A673 (cell line): ENCODE measurements at regions not wholly inside any gene's neighbourhood (a gene's known extent, or its start where the extent isn't known, plus 50 kb on each side); places are given as distances from the start of the nearest gene placed in this dataset.

Experiments used
- CTCF ChIP-seq: fragments of 300-800, 200-600 bp; sonication (generic); conservative IDR thresholded peaks from 2 replicates; pipeline ENCODE4 v1.5.1; 2017; ENCODE audit warnings: low read depth, mild to moderate bottlenecking, antibody characterized with exemption, low read length, moderate library complexity, mixed read lengths
- EZH2 ChIP-seq: fragments of 200-600 bp; sonication (generic); IDR thresholded peaks from 2 replicates; pipeline ENCODE4 v1.6.1; 2017; ENCODE audit warnings: borderline replicate concordance, low read depth, mild to moderate bottlenecking, mixed read lengths, antibody characterized with exemption, low read length; ENCODE audit not compliant: poor library complexity, severe bottlenecking

DNA sequence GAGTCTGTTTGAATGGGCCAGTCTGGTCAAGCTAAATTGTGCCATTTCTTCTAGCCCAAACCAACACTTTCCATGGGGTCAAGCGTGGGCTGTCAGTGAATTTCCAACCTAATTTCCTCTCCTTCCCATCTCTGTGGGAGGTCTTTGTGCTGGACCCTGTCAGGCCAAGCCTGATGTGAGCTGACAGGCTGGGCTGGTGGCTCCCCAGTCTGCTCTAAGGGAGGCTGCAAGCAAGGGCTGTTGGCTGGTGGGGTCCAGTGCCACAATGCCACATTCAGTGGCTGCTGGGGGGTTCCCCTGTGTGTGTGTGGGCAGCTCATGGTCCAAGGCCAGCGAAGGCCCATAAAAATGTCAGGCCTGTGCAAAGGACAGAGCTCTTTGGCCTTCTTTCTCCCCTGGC is 216.1 kb downstream of the OPA1 start:
- no peak for TF ChIP-seq CTCF
- no peak for TF ChIP-seq EZH2
